Progenitor cell of endocrine pancreas (in vitro differentiated cells): ENCODE measurements at regions not wholly inside any gene's neighbourhood (a gene's known extent, or its start where the extent isn't known, plus 50 kb on each side); places are given as distances from the start of the nearest gene placed in this dataset.
A peak's percentile ranks its signal among the peaks of the same experiment; 100 is the strongest.
"Not testable (repeated sequence)": the region's sequence is repeated elsewhere in the genome, so short reads cannot be mapped to it uniquely, and the experiment has no call there.

Source experiments
- DNase-seq: peaks from one replicate; pipeline ENCODE4 v3.0.0; 2021; ENCODE audit warnings: low spot score; ENCODE audit not compliant: unreplicated experiment
- H3K27ac Mint-ChIP-seq: 2 replicates; pipeline ENCODE4 v1.8.0; 2021; ENCODE audit warnings: mild to moderate bottlenecking, moderate library complexity, mixed read lengths
- H3K27me3 Mint-ChIP-seq: 2 replicates; pipeline ENCODE4 v1.8.0; 2021; ENCODE audit warnings: mixed read lengths
- H3K36me3 Mint-ChIP-seq: 2 replicates; pipeline ENCODE4 v1.8.0; 2022; ENCODE audit warnings: mixed read lengths; ENCODE audit not compliant: insufficient read depth
- H3K4me1 Mint-ChIP-seq: 2 replicates; pipeline ENCODE4 v1.8.0; 2021; ENCODE audit warnings: low read depth, mixed read lengths
- H3K4me3 Mint-ChIP-seq: 2 replicates; pipeline ENCODE4 v1.8.0; 2021; ENCODE audit warnings: low read depth, mild to moderate bottlenecking, moderate library complexity, mixed read lengths
- H3K9me3 Mint-ChIP-seq: 2 replicates; pipeline ENCODE4 v1.8.0; 2021; ENCODE audit warnings: low read depth, mixed read lengths
- CTCF ChIP-seq: fragments of 200-600 bp; sonication (generic); IDR thresholded peaks from one replicate; pipeline ENCODE4 v1.5.0; 2021; ENCODE audit warnings: antibody characterized with exemption, mild to moderate bottlenecking; ENCODE audit not compliant: unreplicated experiment

- Mint-ChIP-seq H3K27ac (peak overlapping the region; percentile 6), H3K9me3 (peaks cover 15% of the 10 kb centered on the region), H3K4me3 (no peak overlapping the region), H3K36me3 (peaks cover 6% of the 10 kb centered on the region), H3K27me3 (no peaks in the 10 kb centered on the region), H3K4me1 (peaks cover 12% of the 10 kb centered on the region)
- no peak for DNase-seq
- no peak for TF ChIP-seq CTCF
Observed at GRCh38 chr1:219324629-219325367, 151.1 kb downstream of the LYPLAL1 start.

- DNase-seq: no peak
- H3K4me3 Mint-ChIP-seq: no peak overlapping the region
- no peak for TF ChIP-seq CTCF
- peaks cover 6% of the 10 kb centered on the region for H3K36me3 Mint-ChIP-seq
- peaks cover 10% of the 10 kb centered on the region for H3K4me1 Mint-ChIP-seq
- H3K9me3 Mint-ChIP-seq: peaks cover 15% of the 10 kb centered on the region
- H3K27me3 Mint-ChIP-seq: no peaks in the 10 kb centered on the region
- H3K27ac Mint-ChIP-seq: peak overlapping the region; percentile 6
Observed at GRCh38 chr1:219324171-219324570, 150.5 kb downstream of the LYPLAL1 start.

- DNase-seq: no peak
- peaks cover 6% of the 10 kb centered on the region for H3K36me3 Mint-ChIP-seq
- no peak for TF ChIP-seq CTCF
- H3K9me3 Mint-ChIP-seq: peaks cover 15% of the 10 kb centered on the region
- peaks cover 10% of the 10 kb centered on the region for H3K4me1 Mint-ChIP-seq
- no peak overlapping the region for H3K27ac Mint-ChIP-seq
- H3K4me3 Mint-ChIP-seq: no peak overlapping the region
- no peaks in the 10 kb centered on the region for H3K27me3 Mint-ChIP-seq
Observed at GRCh38 chr1:219323426-219323825, 149.7 kb downstream of the LYPLAL1 start.

GRCh38 chr1:219322766-219323165 is 149.1 kb downstream of the LYPLAL1 start:
- Mint-ChIP-seq H3K4me1 (peaks cover 10% of the 10 kb centered on the region), H3K27me3 (no peaks in the 10 kb centered on the region), H3K36me3 (peaks cover 3% of the 10 kb centered on the region), H3K27ac (no peak overlapping the region), H3K9me3 (peaks cover 10% of the 10 kb centered on the region), H3K4me3 (no peak overlapping the region)
- DNase-seq: no peak
- TF ChIP-seq CTCF: no peak

GRCh38 chr1:219320563-219320962 is 146.9 kb downstream of the LYPLAL1 start:
- H3K27ac Mint-ChIP-seq: not testable (repeated sequence)

GRCh38 chr1:219318826-219319225 is 145.1 kb downstream of the LYPLAL1 start:
- peaks cover 13% of the 10 kb centered on the region for H3K36me3 Mint-ChIP-seq
- H3K27me3 Mint-ChIP-seq: no peaks in the 10 kb centered on the region
- peaks cover 6% of the 10 kb centered on the region for H3K4me1 Mint-ChIP-seq
- no peak overlapping the region for H3K4me3 Mint-ChIP-seq
- DNase-seq: no peak
- no peak for TF ChIP-seq CTCF
- H3K9me3 Mint-ChIP-seq: peaks cover 10% of the 10 kb centered on the region
- no peak overlapping the region for H3K27ac Mint-ChIP-seq

More at GRCh38 chr1:219320563-219320962, 146.9 kb downstream of the LYPLAL1 start:
- not testable (repeated sequence) for DNase-seq, H3K36me3 Mint-ChIP-seq, H3K9me3 Mint-ChIP-seq, H3K27me3 Mint-ChIP-seq, H3K4me3 Mint-ChIP-seq
- peaks cover 10% of the 10 kb centered on the region for H3K4me1 Mint-ChIP-seq
